HEK293 (cell line): ENCODE measurements at regions not wholly inside any gene's neighbourhood (a gene's known extent, or its start where the extent isn't known, plus 50 kb on each side); places are given as distances from the start of the nearest gene placed in this dataset.

Experiments used
- FEZF1 ChIP-seq: fragments of 450-650 bp; formaldehyde crosslinking; IDR thresholded peaks from 2 replicates; pipeline ENCODE4 v1.5.1; 2016; ENCODE audit warnings: missing biosample characterization, missing genetic modification characterization
- KLF1 ChIP-seq: fragments of 450-650 bp; formaldehyde crosslinking; IDR thresholded peaks from 2 replicates; pipeline ENCODE4 v1.5.1; 2016; ENCODE audit warnings: missing biosample characterization, missing genetic modification characterization
- KLF16 ChIP-seq: fragments of 450-650 bp; formaldehyde crosslinking; IDR thresholded peaks from 2 replicates; pipeline ENCODE4 v1.5.1; 2017; ENCODE audit warnings: missing biosample characterization, missing genetic modification characterization
- SALL2 ChIP-seq: fragments of 450-650 bp; formaldehyde crosslinking; IDR thresholded peaks from 2 replicates; pipeline ENCODE4 v1.5.0; 2017; ENCODE audit warnings: missing biosample characterization, mild to moderate bottlenecking, missing genetic modification characterization, borderline replicate concordance
- SCRT1 ChIP-seq: fragments of 450-650 bp; formaldehyde crosslinking; IDR thresholded peaks from 2 replicates; pipeline ENCODE4 v1.5.1; 2016; ENCODE audit warnings: missing biosample characterization, missing genetic modification characterization, borderline replicate concordance
- TCF7L2 ChIP-seq: IDR thresholded peaks from 2 replicates; pipeline ENCODE4 v1.6.1; 2011; ENCODE audit warnings: low read depth, mild to moderate bottlenecking, inconsistent platforms, low read length, moderate library complexity, borderline replicate concordance
- ZBTB17 ChIP-seq: fragments of 450-650 bp; formaldehyde crosslinking; IDR thresholded peaks from 2 replicates; pipeline ENCODE4 v1.5.1; 2016; ENCODE audit warnings: missing biosample characterization, missing genetic modification characterization
- ZBTB7A ChIP-seq: fragments of 450-650 bp; formaldehyde crosslinking; IDR thresholded peaks from 2 replicates; pipeline ENCODE4 v1.5.1; 2016; ENCODE audit warnings: low read depth, missing biosample characterization, missing genetic modification characterization
- ZFHX2 ChIP-seq: fragments of 450-650 bp; formaldehyde crosslinking; conservative IDR thresholded peaks from 2 replicates; pipeline ENCODE4 v1.5.1; 2016; ENCODE audit warnings: missing biosample characterization, missing genetic modification characterization
- ZNF114 ChIP-seq: fragments of 450-650 bp; formaldehyde crosslinking; IDR thresholded peaks from 2 replicates; pipeline ENCODE4 v1.5.0; 2017; ENCODE audit warnings: missing biosample characterization, missing genetic modification characterization
- ZNF184 ChIP-seq: fragments of 450-650 bp; IDR thresholded peaks from 2 replicates; pipeline ENCODE4 v1.5.1; 2018; ENCODE audit warnings: missing biosample characterization, mild to moderate bottlenecking, missing genetic modification characterization
- ZNF2 ChIP-seq: fragments of 450-650 bp; formaldehyde crosslinking; IDR thresholded peaks from 2 replicates; pipeline ENCODE4 v1.5.1; 2016; ENCODE audit warnings: missing biosample characterization, missing genetic modification characterization
- ZNF214 ChIP-seq: fragments of 450-650 bp; formaldehyde crosslinking; IDR thresholded peaks from 2 replicates; pipeline ENCODE4 v1.5.1; 2017; ENCODE audit warnings: missing biosample characterization, mild to moderate bottlenecking, missing genetic modification characterization, borderline replicate concordance
- ZNF239 ChIP-seq: fragments of 450-650 bp; formaldehyde crosslinking; IDR thresholded peaks from 2 replicates; pipeline ENCODE4 v1.5.1; 2016; ENCODE audit warnings: missing biosample characterization, missing genetic modification characterization
- ZNF266 ChIP-seq: fragments of 450-650 bp; formaldehyde crosslinking; IDR thresholded peaks from 2 replicates; pipeline ENCODE4 v1.5.1; 2016; ENCODE audit warnings: missing biosample characterization, missing genetic modification characterization, low read depth
- ZNF366 ChIP-seq: fragments of 450-650 bp; formaldehyde crosslinking; conservative IDR thresholded peaks from 2 replicates; pipeline ENCODE4 v1.5.1; 2016; ENCODE audit warnings: missing biosample characterization, missing genetic modification characterization
- ZNF560 ChIP-seq: fragments of 450-650 bp; formaldehyde crosslinking; IDR thresholded peaks from 2 replicates; pipeline ENCODE4 v1.5.1; 2017; ENCODE audit warnings: missing biosample characterization, missing genetic modification characterization, borderline replicate concordance
- ZNF596 ChIP-seq: fragments of 450-650 bp; IDR thresholded peaks from 2 replicates; pipeline ENCODE4 v1.5.0; 2018; ENCODE audit warnings: missing biosample characterization, mild to moderate bottlenecking, missing genetic modification characterization, moderate library complexity
- ZNF658 ChIP-seq: fragments of 450-650 bp; formaldehyde crosslinking; IDR thresholded peaks from 2 replicates; pipeline ENCODE4; 2016; ENCODE audit warnings: missing biosample characterization, missing genetic modification characterization
- ZNF701 ChIP-seq: fragments of 450-650 bp; formaldehyde crosslinking; IDR thresholded peaks from 2 replicates; pipeline ENCODE4 v1.5.1; 2016; ENCODE audit warnings: missing biosample characterization, missing genetic modification characterization
- ZNF768 ChIP-seq: fragments of 450-650 bp; formaldehyde crosslinking; IDR thresholded peaks from 2 replicates; pipeline ENCODE4 v1.5.1; 2018; ENCODE audit warnings: missing biosample characterization, mild to moderate bottlenecking, missing genetic modification characterization
- ZNF777 ChIP-seq: fragments of 450-650 bp; formaldehyde crosslinking; IDR thresholded peaks from 2 replicates; pipeline ENCODE4 v1.5.1; 2017; ENCODE audit warnings: missing biosample characterization, missing genetic modification characterization, borderline replicate concordance
- ZSCAN30 ChIP-seq: fragments of 450-650 bp; IDR thresholded peaks from 2 replicates; pipeline ENCODE4 v1.5.1; 2018; ENCODE audit warnings: missing biosample characterization, mild to moderate bottlenecking, missing genetic modification characterization, moderate library complexity
- TF ChIP-seq, protein P1 (sequence below): fragments of 450-650 bp; formaldehyde crosslinking; IDR thresholded peaks from 2 replicates; pipeline ENCODE4 v1.5.1; 2017; ENCODE audit warnings: missing biosample characterization, missing genetic modification characterization
- TF ChIP-seq, protein P2 (sequence below): fragments of 450-650 bp; formaldehyde crosslinking; IDR thresholded peaks from 2 replicates; pipeline ENCODE4 v1.5.1; 2016; ENCODE audit warnings: missing biosample characterization, missing genetic modification characterization
- TF ChIP-seq, protein P3 (sequence below): fragments of 450-650 bp; formaldehyde crosslinking; IDR thresholded peaks from 2 replicates; pipeline ENCODE4 v1.5.1; 2016; ENCODE audit warnings: missing biosample characterization, missing genetic modification characterization
- TF ChIP-seq, protein P4 (sequence below): fragments of 450-650 bp; formaldehyde crosslinking; conservative IDR thresholded peaks from 2 replicates; pipeline ENCODE4 v1.5.1; 2016; ENCODE audit warnings: low read depth, missing biosample characterization, missing genetic modification characterization
- TF ChIP-seq, protein P5 (sequence below): fragments of 450-650 bp; formaldehyde crosslinking; IDR thresholded peaks from 2 replicates; pipeline ENCODE4 v1.5.1; 2016; ENCODE audit warnings: missing biosample characterization, missing genetic modification characterization, borderline replicate concordance

DNA sequence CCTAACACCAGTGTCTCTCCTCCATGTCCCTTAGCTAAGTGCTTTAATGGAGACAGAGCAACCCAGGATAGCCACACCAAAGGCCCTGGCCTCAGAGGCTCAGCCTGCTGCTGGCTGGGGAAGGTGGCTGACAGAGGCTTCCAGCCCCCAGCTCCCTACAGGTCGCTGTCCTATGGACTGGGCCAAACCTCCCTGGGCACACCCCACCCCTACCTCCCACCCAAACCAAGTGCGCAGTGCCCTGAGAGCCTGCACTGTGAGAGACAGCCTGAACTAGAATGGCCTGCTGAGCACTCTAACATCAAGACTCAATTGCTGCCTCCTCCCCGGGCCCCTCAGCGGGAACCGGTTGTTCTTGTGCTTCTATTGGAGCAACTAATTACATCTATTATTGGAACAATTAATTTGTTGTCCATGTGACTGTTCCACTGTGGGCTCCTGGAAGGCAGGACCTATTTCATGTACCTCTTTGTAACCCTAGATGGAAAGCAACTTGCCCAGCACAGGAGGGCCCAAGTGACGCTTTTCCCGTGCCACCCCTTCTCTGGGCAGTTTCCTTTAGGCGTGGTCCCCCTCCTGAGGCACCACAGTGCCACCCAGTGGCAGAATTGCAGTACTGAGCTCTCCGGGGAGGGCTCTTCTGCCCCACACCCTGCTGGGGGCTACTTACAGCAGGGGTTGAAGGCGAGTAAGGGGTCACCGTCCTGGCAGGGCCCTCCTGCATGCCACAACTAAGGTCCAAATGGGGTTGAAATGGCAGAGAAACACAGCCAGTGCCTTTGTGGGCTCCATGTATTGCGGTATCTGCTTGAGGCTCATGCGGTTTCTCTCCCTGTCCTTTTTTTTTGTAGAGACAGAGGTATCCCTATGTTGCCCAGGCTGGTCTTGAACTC is 63.7 kb upstream of the WAPL start (continued):
- TF ChIP-seq ZNF701 (tag by site-specific recombination) = no peak
- TF ChIP-seq ZNF184 (tag by site-specific recombination) = no peak
- TF ChIP-seq, protein P1, sequence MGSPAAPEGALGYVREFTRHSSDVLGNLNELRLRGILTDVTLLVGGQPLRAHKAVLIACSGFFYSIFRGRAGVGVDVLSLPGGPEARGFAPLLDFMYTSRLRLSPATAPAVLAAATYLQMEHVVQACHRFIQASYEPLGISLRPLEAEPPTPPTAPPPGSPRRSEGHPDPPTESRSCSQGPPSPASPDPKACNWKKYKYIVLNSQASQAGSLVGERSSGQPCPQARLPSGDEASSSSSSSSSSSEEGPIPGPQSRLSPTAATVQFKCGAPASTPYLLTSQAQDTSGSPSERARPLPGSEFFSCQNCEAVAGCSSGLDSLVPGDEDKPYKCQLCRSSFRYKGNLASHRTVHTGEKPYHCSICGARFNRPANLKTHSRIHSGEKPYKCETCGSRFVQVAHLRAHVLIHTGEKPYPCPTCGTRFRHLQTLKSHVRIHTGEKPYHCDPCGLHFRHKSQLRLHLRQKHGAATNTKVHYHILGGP (tag by site-specific recombination) = no peak
- no peak for TF ChIP-seq ZNF768
- no peak for TF ChIP-seq ZNF239 (tag by site-specific recombination)
- TF ChIP-seq ZNF114 (tag by site-specific recombination) = no peak
- TF ChIP-seq ZBTB17 (tag by site-specific recombination) = peak; percentile 43; the same call in 1 of the 2 replicates
- peak; percentile 64; the same call in 1 of the 2 replicates for TF ChIP-seq ZNF2 (tag by site-specific recombination)
- no peak for TF ChIP-seq FEZF1 (tag by site-specific recombination)
- no peak for TF ChIP-seq ZNF596 (tag by site-specific recombination)
- 0 out of 2 replicates have a peak, but pooled peaks have one; percentile 21 for TF ChIP-seq KLF16 (tag by site-specific recombination)
- TF ChIP-seq ZNF214 (tag by site-specific recombination) = no peak
- TF ChIP-seq ZBTB7A (tag by site-specific recombination) = peak; percentile 16; the same call in 1 of the 2 replicates
- TF ChIP-seq KLF1 (tag by site-specific recombination) = peak; percentile 72
- TF ChIP-seq SCRT1 (tag by site-specific recombination) = no peak
- no peak for TF ChIP-seq ZNF266 (tag by site-specific recombination)
- TF ChIP-seq ZFHX2 (tag by site-specific recombination) = no peak
- TF ChIP-seq, protein P2, sequence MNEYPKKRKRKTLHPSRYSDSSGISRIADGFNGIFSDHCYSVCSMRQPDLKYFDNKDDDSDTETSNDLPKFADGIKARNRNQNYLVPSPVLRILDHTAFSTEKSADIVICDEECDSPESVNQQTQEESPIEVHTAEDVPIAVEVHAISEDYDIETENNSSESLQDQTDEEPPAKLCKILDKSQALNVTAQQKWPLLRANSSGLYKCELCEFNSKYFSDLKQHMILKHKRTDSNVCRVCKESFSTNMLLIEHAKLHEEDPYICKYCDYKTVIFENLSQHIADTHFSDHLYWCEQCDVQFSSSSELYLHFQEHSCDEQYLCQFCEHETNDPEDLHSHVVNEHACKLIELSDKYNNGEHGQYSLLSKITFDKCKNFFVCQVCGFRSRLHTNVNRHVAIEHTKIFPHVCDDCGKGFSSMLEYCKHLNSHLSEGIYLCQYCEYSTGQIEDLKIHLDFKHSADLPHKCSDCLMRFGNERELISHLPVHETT = no peak
- TF ChIP-seq SALL2 = no peak
- TF ChIP-seq, protein P3, sequence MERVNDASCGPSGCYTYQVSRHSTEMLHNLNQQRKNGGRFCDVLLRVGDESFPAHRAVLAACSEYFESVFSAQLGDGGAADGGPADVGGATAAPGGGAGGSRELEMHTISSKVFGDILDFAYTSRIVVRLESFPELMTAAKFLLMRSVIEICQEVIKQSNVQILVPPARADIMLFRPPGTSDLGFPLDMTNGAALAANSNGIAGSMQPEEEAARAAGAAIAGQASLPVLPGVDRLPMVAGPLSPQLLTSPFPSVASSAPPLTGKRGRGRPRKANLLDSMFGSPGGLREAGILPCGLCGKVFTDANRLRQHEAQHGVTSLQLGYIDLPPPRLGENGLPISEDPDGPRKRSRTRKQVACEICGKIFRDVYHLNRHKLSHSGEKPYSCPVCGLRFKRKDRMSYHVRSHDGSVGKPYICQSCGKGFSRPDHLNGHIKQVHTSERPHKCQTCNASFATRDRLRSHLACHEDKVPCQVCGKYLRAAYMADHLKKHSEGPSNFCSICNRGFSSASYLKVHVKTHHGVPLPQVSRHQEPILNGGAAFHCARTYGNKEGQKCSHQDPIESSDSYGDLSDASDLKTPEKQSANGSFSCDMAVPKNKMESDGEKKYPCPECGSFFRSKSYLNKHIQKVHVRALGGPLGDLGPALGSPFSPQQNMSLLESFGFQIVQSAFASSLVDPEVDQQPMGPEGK (tag by site-specific recombination) = peak; percentile 98
- TF ChIP-seq, protein P4, sequence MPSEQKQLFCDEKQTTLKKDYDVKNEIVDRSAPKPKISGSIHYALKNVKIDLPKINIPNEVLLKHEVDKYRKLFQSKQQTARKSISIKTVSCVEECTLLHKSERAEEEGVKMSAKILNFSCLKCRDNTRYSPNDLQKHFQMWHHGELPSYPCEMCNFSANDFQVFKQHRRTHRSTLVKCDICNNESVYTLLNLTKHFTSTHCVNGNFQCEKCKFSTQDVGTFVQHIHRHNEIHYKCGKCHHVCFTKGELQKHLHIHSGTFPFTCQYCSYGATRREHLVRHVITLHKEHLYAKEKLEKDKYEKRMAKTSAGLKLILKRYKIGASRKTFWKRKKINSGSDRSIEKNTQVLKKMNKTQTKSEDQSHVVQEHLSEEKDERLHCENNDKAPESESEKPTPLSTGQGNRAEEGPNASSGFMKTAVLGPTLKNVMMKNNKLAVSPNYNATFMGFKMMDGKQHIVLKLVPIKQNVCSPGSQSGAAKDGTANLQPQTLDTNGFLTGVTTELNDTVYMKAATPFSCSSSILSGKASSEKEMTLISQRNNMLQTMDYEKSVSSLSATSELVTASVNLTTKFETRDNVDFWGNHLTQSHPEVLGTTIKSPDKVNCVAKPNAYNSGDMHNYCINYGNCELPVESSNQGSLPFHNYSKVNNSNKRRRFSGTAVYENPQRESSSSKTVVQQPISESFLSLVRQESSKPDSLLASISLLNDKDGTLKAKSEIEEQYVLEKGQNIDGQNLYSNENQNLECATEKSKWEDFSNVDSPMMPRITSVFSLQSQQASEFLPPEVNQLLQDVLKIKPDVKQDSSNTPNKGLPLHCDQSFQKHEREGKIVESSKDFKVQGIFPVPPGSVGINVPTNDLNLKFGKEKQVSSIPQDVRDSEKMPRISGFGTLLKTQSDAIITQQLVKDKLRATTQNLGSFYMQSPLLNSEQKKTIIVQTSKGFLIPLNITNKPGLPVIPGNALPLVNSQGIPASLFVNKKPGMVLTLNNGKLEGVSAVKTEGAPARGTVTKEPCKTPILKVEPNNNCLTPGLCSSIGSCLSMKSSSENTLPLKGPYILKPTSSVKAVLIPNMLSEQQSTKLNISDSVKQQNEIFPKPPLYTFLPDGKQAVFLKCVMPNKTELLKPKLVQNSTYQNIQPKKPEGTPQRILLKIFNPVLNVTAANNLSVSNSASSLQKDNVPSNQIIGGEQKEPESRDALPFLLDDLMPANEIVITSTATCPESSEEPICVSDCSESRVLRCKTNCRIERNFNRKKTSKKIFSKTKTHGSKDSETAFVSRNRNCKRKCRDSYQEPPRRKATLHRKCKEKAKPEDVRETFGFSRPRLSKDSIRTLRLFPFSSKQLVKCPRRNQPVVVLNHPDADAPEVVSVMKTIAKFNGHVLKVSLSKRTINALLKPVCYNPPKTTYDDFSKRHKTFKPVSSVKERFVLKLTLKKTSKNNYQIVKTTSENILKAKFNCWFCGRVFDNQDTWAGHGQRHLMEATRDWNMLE (tag by site-specific recombination) = no peak
- TF ChIP-seq, protein P5, sequence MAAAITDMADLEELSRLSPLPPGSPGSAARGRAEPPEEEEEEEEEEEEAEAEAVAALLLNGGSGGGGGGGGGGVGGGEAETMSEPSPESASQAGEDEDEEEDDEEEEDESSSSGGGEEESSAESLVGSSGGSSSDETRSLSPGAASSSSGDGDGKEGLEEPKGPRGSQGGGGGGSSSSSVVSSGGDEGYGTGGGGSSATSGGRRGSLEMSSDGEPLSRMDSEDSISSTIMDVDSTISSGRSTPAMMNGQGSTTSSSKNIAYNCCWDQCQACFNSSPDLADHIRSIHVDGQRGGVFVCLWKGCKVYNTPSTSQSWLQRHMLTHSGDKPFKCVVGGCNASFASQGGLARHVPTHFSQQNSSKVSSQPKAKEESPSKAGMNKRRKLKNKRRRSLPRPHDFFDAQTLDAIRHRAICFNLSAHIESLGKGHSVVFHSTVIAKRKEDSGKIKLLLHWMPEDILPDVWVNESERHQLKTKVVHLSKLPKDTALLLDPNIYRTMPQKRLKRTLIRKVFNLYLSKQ = no peak
- peak; percentile 66; the same call in 1 of the 2 replicates for TF ChIP-seq ZSCAN30 (tag by site-specific recombination)
- no peak for TF ChIP-seq ZNF366 (tag by site-specific recombination)
- TF ChIP-seq ZNF777 = no peak
- TF ChIP-seq TCF7L2 = no peak
- no peak for TF ChIP-seq ZNF560
- no peak for TF ChIP-seq ZNF658
